Esophagus squamous epithelium (tissue), 4 donors: ENCODE measurements at regions not wholly inside any gene's neighbourhood (a gene's known extent, or its start where the extent isn't known, plus 50 kb on each side); places are given as distances from the start of the nearest gene placed in this dataset.

Source experiments
- CTCF ChIP-seq, 6 experiments: fragments of 450-650 bp in 4 of 6; fragments of 200-600 bp in 2 of 6; sonication (generic) in 2 of 6; IDR thresholded peaks; one replicate each; pipeline ENCODE4 v1.5.1; 2016 to 2019; ENCODE audit warnings: antibody characterized with exemption in 6 of 6, mild to moderate bottlenecking in 4 of 6, moderate library complexity in 4 of 6
- POLR2A ChIP-seq, 4 donors: fragments of 450-650 bp; IDR thresholded peaks; one replicate each; pipeline ENCODE4 v1.6.1; 2017; ENCODE audit warnings: antibody characterized with exemption in 4 of 4, mild to moderate bottlenecking in 4 of 4, moderate library complexity in 3 of 4

- TF ChIP-seq POLR2A (IDR thresholded peaks at IDR 0.05) (no peak), CTCF (IDR thresholded peaks at IDR 0.05) (no peak)
Measured at GRCh38 chr22:27105142-27106025, 448.0 kb downstream of the MIAT start.
